ENCODE measurements at regions not wholly inside any gene's neighbourhood (a gene's known extent, or its start where the extent isn't known, plus 50 kb on each side); places are given as distances from the start of the nearest gene placed in this dataset.

DNA sequence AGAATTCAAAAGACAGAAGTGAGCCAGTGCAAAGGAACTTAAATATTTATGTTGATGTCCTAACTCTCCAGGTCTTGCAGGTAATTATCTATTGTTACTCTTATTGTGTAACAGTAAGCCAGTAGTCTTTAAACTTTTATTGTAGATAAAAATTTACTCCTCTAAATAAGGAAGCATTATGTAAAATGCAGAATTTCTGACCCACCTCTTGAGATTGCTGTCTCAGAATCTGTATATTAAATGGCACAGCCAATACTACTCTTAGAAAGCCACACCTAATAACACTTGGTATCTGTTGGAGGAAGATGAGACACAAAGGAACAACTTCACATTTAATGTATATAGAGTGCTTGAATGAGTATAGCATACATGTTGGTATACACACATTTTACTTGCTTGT, 613.5 kb upstream of the ZNF804A start:
- no peak overlapping the region for H3K27ac Mint-ChIP-seq
- H3K4me1 ChIP-seq (ENCODE audit: insufficient read depth), result no peaks in the 10 kb centered on the region
- DNase-seq (ENCODE audit: low spot score), result no peak
- no peaks in the 10 kb centered on the region; the same call in 1 of the 3 replicates for H3K36me3 Mint-ChIP-seq (ENCODE audit: low read depth)
- H3K36me3 ChIP-seq (ENCODE audit: insufficient read depth), result no peaks in the 10 kb centered on the region
- H3K4me3 Mint-ChIP-seq, result no peak overlapping the region
- no peaks in the 10 kb centered on the region; the same call in 1 of the 2 replicates for H3K9me2 ChIP-seq (ENCODE audit: insufficient read depth)
- no peaks in the 10 kb centered on the region for H3K27me3 ChIP-seq (ENCODE audit: insufficient read depth)
- H2AFZ ChIP-seq, result no peak overlapping the region
- H3K9me3 Mint-ChIP-seq, result peaks cover 5% of the 10 kb centered on the region; the same call in 2 of the 3 replicates
- no peaks in the 10 kb centered on the region for H3K27me3 Mint-ChIP-seq (ENCODE audit: insufficient read depth, low read depth, poor library complexity)
- H3F3A ChIP-seq (replicated peaks; ENCODE audit: low read depth), result no peaks in the 10 kb centered on the region
- H4K20me1 ChIP-seq (replicated peaks; ENCODE audit: insufficient read depth), result no peaks in the 10 kb centered on the region
- no peaks in the 10 kb centered on the region for H3K79me2 ChIP-seq (replicated peaks; ENCODE audit: insufficient read depth)
- TF ChIP-seq NANOG (IDR thresholded peaks at IDR 0.05; ENCODE audit: borderline replicate concordance) (no peak), STAT1 (IDR thresholded peaks at IDR 0.05; ENCODE audit: unreplicated experiment) (no peak), POLR2AphosphoS5 (IDR thresholded peaks at IDR 0.05; ENCODE audit: low read depth) (no peak), JUNB (IDR thresholded peaks at IDR 0.05; ENCODE audit: unreplicated experiment) (no peak), ZNF114 (CRISPR knock-in tag; IDR thresholded peaks at IDR 0.05) (no peak), ZNF331 (CRISPR knock-in tag; IDR thresholded peaks at IDR 0.05; ENCODE audit: low read depth) (no peak), EZH2 (IDR thresholded peaks at IDR 0.05; ENCODE audit: low read depth, unreplicated experiment) (no peak), CREB1 (CRISPR knock-in tag; IDR thresholded peaks at IDR 0.05; ENCODE audit: low read depth) (no peak), EZH2phosphoT487 (IDR thresholded peaks at IDR 0.05; ENCODE audit: unreplicated experiment) (no peak)
- TF ChIP-seq, protein P1, sequence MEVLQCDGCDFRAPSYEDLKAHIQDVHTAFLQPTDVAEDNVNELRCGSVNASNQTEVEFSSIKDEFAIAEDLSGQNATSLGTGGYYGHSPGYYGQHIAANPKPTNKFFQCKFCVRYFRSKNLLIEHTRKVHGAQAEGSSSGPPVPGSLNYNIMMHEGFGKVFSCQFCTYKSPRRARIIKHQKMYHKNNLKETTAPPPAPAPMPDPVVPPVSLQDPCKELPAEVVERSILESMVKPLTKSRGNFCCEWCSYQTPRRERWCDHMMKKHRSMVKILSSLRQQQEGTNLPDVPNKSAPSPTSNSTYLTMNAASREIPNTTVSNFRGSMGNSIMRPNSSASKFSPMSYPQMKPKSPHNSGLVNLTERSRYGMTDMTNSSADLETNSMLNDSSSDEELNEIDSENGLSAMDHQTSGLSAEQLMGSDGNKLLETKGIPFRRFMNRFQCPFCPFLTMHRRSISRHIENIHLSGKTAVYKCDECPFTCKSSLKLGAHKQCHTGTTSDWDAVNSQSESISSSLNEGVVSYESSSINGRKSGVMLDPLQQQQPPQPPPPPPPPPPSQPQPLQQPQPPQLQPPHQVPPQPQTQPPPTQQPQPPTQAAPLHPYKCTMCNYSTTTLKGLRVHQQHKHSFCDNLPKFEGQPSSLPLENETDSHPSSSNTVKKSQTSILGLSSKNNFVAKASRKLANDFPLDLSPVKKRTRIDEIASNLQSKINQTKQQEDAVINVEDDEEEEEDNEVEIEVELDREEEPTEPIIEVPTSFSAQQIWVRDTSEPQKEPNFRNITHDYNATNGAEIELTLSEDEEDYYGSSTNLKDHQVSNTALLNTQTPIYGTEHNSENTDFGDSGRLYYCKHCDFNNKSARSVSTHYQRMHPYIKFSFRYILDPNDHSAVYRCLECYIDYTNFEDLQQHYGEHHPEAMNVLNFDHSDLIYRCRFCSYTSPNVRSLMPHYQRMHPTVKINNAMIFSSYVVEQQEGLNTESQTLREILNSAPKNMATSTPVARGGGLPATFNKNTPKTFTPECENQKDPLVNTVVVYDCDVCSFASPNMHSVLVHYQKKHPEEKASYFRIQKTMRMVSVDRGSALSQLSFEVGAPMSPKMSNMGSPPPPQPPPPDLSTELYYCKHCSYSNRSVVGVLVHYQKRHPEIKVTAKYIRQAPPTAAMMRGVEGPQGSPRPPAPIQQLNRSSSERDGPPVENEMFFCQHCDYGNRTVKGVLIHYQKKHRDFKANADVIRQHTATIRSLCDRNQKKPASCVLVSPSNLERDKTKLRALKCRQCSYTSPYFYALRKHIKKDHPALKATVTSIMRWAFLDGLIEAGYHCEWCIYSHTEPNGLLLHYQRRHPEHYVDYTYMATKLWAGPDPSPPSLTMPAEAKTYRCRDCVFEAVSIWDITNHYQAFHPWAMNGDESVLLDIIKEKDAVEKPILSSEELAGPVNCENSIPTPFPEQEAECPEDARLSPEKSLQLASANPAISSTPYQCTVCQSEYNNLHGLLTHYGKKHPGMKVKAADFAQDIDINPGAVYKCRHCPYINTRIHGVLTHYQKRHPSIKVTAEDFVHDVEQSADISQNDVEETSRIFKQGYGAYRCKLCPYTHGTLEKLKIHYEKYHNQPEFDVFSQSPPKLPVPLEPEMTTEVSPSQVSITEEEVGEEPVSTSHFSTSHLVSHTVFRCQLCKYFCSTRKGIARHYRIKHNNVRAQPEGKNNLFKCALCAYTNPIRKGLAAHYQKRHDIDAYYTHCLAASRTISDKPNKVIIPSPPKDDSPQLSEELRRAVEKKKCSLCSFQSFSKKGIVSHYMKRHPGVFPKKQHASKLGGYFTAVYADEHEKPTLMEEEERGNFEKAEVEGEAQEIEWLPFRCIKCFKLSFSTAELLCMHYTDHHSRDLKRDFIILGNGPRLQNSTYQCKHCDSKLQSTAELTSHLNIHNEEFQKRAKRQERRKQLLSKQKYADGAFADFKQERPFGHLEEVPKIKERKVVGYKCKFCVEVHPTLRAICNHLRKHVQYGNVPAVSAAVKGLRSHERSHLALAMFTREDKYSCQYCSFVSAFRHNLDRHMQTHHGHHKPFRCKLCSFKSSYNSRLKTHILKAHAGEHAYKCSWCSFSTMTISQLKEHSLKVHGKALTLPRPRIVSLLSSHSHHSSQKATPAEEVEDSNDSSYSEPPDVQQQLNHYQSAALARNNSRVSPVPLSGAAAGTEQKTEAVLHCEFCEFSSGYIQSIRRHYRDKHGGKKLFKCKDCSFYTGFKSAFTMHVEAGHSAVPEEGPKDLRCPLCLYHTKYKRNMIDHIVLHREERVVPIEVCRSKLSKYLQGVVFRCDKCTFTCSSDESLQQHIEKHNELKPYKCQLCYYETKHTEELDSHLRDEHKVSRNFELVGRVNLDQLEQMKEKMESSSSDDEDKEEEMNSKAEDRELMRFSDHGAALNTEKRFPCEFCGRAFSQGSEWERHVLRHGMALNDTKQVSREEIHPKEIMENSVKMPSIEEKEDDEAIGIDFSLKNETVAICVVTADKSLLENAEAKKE (CRISPR knock-in tag; IDR thresholded peaks at IDR 0.05), result no peak
- TF ChIP-seq, protein P2, sequence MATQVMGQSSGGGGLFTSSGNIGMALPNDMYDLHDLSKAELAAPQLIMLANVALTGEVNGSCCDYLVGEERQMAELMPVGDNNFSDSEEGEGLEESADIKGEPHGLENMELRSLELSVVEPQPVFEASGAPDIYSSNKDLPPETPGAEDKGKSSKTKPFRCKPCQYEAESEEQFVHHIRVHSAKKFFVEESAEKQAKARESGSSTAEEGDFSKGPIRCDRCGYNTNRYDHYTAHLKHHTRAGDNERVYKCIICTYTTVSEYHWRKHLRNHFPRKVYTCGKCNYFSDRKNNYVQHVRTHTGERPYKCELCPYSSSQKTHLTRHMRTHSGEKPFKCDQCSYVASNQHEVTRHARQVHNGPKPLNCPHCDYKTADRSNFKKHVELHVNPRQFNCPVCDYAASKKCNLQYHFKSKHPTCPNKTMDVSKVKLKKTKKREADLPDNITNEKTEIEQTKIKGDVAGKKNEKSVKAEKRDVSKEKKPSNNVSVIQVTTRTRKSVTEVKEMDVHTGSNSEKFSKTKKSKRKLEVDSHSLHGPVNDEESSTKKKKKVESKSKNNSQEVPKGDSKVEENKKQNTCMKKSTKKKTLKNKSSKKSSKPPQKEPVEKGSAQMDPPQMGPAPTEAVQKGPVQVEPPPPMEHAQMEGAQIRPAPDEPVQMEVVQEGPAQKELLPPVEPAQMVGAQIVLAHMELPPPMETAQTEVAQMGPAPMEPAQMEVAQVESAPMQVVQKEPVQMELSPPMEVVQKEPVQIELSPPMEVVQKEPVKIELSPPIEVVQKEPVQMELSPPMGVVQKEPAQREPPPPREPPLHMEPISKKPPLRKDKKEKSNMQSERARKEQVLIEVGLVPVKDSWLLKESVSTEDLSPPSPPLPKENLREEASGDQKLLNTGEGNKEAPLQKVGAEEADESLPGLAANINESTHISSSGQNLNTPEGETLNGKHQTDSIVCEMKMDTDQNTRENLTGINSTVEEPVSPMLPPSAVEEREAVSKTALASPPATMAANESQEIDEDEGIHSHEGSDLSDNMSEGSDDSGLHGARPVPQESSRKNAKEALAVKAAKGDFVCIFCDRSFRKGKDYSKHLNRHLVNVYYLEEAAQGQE (IDR thresholded peaks at IDR 0.05; ENCODE audit: unreplicated experiment), result no peak
- TF ChIP-seq, protein P3, sequence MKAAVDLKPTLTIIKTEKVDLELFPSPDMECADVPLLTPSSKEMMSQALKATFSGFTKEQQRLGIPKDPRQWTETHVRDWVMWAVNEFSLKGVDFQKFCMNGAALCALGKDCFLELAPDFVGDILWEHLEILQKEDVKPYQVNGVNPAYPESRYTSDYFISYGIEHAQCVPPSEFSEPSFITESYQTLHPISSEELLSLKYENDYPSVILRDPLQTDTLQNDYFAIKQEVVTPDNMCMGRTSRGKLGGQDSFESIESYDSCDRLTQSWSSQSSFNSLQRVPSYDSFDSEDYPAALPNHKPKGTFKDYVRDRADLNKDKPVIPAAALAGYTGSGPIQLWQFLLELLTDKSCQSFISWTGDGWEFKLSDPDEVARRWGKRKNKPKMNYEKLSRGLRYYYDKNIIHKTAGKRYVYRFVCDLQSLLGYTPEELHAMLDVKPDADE (IDR thresholded peaks at IDR 0.05), result no peak
- TF ChIP-seq, protein P4, sequence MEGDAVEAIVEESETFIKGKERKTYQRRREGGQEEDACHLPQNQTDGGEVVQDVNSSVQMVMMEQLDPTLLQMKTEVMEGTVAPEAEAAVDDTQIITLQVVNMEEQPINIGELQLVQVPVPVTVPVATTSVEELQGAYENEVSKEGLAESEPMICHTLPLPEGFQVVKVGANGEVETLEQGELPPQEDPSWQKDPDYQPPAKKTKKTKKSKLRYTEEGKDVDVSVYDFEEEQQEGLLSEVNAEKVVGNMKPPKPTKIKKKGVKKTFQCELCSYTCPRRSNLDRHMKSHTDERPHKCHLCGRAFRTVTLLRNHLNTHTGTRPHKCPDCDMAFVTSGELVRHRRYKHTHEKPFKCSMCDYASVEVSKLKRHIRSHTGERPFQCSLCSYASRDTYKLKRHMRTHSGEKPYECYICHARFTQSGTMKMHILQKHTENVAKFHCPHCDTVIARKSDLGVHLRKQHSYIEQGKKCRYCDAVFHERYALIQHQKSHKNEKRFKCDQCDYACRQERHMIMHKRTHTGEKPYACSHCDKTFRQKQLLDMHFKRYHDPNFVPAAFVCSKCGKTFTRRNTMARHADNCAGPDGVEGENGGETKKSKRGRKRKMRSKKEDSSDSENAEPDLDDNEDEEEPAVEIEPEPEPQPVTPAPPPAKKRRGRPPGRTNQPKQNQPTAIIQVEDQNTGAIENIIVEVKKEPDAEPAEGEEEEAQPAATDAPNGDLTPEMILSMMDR (conservative IDR thresholded peaks at IDR 0.05; ENCODE audit: low read depth in 2 of 2), result no peak
- H3K27ac ChIP-seq (ENCODE audit: low read depth), result no peak overlapping the region
- no peak for ATAC-seq
- no peak overlapping the region for H3K4me2 ChIP-seq
- no peaks in the 10 kb centered on the region for H3K4me1 Mint-ChIP-seq
- H3K4me3 ChIP-seq, result no peak overlapping the region

All from GM23338 (cell line).